HG03575 (cell line): ENCODE measurements at regions not wholly inside any gene's neighbourhood (a gene's known extent, or its start where the extent isn't known, plus 50 kb on each side); places are given as distances from the start of the nearest gene placed in this dataset.

Source experiments
- ATAC-seq: cut with Tn5 transposase; IDR thresholded peaks from one replicate; pipeline ENCODE4 v1.9.1; 2021; ENCODE audit not compliant: unreplicated experiment, insufficient number of reproducible peaks, low FRiP score; ENCODE audit errors: extremely low read depth

DNA sequence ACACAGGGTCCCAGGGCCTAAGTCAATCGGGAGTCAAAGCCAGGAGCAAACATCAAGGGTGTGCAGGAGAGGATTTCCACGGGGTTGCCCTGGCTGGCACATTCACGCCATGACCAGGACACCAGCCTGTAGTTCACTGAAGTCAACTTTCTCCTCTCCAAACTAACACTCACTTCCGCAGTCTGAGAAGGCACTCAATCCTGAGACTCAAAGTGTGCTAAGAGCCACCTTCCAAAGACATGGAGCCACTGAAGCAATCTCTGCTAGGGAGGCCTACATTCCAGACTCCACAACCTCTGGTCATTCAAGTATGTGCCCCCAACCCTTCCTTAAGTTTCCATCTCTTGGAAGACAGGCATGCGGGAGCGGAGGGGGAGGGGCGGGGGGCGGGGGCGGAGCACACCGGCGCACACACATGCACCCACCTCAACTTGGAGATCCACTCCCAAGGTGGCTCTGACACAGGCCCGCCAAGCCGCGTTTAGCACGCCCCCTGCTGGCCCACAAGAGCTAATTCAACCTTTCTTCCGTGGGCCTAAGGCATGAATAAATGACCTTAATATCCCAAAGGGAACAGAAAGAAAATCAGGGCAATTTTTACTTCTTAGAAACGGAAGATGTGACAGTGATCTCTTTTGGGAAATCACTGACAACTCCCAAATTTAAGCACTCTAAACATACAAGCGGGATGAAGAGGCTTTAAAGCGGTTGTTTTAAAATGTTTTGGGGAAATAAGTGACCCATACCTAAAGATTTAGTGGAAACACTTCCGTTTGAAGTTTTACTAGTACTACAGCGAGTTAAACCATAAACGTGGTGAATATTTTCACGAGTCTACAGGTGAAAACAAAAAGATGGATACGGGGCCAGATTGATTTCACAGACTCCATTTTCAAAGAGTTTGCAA, 162.5 kb upstream of the CHRNA7 start:
- no peak for ATAC-seq

DNA sequence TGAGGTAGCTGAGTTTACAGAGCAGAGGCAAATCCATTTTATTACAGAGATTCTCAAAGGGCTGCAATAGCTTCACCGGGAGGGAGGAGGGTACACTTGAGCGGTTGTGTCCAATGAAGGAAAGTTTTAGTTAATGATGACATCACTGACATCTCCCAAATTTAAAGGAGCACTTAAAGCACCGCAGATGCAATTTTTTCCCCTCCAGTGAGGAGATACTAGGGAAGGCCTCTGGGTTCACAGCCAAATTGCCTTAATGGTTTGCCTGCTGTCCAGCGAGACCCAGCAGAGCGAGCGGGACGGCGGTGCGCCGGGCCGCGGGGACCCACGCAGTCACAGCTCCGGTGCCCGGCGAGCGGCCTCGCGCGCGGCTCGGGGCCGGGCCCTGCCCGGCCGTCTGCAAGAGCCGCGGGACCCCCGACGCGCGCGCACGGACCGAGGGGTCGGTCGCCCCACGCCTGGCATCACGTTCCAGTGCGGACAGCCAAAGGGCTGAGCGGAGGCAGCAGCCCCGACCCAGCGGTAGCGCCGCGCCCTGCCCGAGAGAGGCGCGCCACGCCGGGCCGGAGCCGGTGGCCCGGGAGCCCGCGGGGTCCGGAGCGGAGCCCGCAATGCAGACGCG, 160.5 kb upstream of the CHRNA7 start:
- ATAC-seq: no peak

DNA sequence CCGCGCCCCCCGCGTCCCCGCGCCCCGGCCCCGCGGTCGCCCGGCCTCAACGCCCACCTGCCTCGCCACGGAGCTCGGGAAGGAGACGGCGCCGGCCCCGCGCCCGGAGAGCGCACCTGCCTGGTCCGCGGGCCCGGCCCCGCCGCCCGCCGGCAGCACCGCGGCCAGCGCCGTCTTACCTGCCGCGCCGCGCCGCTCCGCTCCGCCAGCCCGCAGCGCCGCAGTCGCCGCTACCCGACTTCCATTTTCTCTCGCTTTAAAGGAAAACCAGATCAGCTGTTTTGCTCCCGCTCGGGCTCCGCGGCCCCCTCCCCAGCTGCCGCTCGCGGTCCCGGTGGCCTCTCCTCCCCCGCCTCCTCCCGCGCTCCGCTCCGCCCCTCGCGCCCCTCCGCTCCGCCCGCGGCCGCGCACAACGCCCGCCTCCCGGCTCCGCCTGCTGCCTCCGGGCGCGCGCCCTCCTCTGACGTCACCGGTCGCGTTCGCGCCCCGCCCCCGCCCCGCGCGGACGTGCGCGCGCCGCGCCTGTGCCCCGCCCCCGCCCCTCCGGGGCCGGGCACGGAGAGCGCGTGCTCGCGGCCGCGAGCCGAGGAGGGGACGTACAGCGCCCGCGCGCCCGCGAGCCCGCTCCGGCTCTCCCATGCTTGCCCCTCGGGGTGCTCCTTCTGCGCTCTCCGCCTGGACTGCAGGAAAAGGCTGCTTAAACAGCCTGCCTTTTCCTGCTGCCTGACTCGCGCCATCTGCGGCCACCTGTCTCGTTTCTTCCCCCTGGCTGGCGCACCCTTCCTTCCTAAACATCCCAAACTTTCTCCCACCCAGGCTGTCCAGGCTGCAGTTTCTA, 159.8 kb upstream of the CHRNA7 start, which contains the start of gene OTUD7A:
Gene OTUD7A, minus strand, starts transcription at position 346 of the 838 bp plus-strand sequence.
- ATAC-seq: no peak

DNA sequence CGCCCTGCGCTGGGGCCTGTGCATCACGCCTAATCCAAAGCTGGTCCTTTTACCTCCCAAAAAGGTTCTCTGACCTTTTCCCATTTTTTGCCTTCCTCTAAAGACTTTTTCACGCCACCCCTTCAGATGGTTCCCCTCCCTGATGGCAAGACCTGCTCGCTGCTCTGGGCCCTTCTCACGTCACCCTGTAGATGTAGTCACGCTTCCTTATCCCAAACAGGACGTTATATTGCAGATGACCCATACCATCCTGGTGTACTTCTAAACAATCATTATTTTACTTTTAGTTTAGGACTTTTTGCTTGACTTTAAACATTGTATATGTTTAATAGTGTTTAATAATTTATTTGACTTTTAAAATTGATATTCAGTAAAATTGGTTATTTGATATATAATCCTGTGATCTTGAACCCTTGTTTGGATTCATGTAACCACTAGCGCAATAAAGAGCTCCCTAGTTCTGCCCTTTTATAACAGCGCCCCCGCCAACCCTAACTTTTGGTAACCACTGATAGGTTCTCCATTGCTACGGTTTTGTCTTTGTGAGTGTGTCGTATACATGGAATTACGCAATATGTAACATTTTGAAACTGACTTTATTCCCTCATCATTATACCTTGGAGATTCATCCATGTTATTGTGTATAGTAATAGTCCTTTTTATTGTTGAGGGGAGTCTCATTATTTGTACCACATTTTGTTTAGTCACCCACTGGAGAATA, 159.0 kb upstream of the CHRNA7 start:
- no peak for ATAC-seq

DNA sequence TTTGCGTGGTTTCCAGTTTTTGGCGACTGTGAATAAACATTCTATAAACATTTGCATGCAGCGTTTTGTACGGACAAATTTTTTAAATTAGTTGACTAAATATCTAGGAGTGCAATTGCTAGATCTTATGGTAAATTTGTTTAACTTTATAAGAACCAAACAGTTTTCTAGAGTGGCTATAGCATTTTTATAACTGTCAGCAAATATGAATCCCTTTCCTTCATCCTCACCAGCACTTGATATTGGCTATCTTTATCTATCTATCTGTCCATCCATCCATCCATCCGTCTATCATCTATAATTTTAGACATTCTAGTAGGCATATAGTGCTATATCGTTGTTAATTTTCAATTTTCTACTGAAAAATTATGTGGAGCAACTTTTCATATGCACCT, 158.4 kb upstream of the CHRNA7 start:
- no peak for ATAC-seq

DNA sequence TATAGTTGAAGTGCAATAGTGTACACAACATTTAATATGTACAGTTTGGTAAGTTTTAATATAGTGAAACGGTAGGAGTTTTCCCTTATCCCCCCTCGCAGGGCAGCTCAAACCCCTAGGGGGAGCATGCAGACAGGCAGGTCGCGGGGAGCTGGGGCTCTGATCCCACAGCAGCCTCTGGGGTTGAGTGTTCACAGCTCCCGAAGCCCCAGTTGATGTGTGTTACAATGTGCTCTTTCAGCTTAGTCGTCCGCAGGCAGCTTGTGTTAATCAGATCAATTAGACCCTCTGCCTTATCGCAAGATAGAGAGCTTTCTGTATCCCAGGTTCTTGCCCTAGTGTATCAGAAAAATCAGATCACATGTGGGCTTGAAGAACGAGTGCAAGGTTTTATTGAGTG, 143.1 kb upstream of the CHRNA7 start:
- no peak for ATAC-seq

DNA sequence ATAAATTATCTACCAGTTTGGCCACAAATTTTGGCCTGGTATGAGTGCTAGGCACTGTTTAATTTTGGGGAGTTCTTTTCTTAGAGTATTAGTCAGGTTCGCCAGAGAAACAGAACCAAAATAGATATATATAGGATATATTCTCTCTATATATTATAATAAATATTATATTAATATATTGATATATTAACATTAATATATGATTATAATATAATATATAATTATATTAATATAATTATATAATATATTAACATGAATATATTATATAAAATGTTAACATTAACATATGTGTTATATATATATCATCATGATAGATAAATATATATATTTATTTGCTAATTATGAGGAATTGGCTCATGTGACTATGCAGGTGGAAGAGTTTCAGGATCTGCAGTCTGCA, 137.8 kb upstream of the CHRNA7 start:
- no peak for ATAC-seq

DNA sequence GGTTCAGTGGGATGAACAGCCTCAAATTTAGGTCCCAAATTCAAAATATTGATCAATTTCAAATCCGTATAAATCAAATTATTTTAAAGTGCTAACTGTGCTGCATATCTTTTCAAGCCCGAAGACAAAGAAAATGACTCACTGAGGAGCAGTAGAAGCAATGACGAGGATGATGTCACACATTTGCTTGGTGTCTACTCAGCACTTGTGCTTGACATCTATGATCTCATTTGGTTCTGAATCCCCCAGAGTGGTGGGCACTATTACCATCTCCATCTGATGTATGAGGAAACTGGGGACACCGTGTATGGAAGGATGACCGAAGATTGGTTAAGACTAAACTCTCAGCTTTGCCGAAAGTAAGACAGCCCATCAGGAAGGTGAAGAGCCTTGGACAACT, 136.5 kb upstream of the CHRNA7 start:
- no peak for ATAC-seq

DNA sequence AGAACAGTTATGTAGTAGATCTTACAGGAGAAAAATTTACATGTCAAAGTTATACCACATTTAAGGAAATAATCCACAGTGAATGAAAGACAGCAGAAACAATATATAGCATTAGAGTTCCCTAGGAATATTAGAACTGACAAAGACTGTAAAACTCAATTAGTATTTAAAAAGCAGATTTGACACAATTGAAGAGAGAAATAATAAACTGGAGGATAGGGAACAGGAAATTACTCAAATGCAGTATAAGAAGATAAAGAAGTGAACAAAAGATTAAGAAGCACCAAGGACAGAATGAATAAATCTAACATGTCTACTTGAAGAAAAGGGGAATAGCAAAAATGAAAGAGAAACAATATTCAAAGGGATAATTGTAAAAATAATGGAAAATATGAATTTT, 132.6 kb upstream of the CHRNA7 start:
- no peak for ATAC-seq

DNA sequence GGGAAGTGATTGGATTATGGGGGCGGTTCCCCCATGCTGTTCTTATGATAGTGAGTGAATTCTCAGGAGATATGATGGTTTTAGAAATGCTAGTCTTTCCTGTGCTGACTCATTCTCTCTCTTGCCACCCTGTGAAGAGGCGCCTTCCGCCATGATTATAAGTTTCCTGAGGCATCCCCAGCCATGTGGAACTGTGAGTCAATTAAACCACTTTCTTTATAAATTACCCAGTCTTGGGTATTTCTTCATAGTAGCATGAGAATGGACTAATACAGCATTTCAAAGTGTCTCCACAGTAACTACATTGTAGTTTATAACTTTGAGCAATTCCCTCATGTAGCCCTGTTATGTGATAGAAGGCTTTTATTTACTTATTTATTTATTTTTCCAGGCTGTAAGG, 128.8 kb upstream of the CHRNA7 start:
- ATAC-seq: no peak

DNA sequence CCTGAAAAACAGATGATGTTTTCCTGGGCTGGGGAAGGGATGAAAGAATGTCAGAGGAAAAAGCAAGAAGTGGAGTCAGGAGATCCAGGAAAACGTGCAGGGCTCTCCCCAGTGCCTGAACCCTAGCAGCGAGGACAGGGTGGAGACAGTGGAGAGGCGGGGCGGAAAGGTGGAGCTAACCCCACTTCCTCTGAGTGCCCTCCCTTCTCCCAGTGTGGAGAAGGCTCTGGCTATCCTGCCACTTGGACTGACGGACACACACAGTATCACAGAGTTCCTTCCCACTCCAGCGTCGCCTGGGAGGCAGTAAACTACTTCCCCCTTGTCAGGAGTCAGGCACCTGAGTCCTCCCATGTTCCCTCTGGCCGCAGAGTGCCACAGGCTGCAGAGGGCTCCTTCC, 125.3 kb upstream of the CHRNA7 start:
- no peak for ATAC-seq

DNA sequence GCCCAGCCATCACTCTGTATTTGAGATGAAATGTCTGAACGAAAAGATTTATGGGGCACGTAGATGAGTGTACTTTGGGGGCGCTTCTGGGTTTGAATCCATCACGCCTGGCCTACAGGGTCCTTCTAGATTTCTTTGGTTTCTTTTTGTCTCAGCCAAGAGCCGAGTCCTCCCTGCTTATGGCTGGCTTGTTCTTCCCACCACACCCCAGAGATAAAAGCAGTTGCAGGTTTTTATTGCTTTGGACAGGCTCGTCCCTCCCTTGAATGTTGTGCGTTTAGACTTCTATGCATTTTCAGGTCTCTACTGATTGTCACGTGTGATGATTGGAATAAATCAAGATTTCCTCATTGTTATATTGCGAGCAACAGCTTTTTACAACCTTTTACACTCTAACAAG, 104.8 kb upstream of the CHRNA7 start:
- no peak for ATAC-seq

DNA sequence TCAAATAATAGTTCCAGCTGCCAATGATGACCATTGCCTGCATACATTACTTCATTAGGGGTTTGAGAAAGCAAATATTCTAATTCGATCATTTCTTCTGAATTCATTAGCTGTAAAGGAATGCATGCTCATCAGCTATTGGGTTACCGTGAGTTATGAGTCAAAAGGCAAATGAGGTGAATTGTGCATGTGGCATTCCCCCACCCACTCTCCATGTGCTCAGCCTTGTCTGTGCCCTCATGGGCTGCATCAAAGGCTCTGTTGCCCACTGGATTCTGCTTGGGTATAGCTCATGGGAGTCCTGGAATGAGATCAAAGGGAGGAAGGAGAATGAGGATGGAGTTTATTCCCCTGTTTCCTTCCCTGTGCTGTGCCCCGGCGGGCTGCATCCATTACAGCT, 99.3 kb upstream of the CHRNA7 start:
- no peak for ATAC-seq

DNA sequence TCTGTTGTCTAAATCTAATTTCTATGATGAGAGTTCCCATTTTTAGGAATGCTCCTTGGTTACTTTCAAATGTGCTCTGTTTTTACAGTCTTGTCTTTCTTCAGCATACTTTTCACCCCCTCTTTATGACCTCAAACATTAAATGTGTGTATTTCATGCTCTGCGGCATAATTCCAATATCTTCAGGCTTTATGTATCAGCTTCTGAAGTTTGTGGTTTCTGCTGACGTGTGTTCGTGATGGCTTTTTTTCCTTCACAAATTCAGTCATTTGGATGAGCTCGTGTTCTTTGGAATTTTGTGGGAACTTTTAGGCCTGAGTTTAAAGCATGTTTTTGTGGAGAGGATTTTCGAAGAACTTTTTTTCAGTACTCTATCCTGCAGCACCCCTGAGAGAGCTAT, 97.7 kb upstream of the CHRNA7 start:
- ATAC-seq: no peak

DNA sequence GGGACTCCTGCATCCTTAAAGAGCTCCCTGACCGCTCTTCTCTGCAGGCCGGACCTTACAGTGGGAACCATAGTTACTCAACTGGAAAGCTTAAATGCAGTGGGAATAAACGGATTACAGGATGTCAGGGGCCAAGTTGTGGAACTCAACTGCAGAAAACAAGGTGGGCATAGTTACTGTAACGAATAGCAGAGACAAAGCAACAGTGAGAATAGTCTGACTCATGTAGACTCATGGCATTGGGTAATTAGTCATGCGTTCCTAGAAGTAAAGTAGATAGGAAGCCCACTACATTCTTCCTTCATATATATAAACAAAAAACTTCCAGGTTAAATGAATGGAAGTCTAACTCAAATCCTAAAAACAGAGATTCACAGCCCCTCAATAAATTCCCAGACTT, 95.5 kb upstream of the CHRNA7 start:
- ATAC-seq: no peak

DNA sequence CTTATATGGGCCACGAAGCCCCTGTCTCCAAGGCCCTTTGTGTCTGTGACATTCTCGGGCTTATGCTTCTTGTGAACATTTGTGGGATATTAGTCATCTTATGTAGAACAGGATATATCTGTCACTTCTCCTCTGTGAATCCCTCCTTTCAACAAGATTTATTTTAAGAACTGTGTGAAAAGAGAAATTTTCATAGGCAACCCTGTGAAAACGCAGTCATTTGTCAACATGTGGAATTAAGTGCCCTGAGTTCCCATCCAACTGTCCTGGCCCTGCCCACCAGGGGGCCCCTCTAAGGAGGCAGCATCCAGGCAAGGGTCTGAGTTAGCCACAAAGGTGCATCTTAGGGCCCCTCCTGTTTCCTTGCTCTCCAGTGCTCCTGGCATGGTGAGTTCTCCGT, 76.8 kb upstream of the CHRNA7 start:
- no peak for ATAC-seq

DNA sequence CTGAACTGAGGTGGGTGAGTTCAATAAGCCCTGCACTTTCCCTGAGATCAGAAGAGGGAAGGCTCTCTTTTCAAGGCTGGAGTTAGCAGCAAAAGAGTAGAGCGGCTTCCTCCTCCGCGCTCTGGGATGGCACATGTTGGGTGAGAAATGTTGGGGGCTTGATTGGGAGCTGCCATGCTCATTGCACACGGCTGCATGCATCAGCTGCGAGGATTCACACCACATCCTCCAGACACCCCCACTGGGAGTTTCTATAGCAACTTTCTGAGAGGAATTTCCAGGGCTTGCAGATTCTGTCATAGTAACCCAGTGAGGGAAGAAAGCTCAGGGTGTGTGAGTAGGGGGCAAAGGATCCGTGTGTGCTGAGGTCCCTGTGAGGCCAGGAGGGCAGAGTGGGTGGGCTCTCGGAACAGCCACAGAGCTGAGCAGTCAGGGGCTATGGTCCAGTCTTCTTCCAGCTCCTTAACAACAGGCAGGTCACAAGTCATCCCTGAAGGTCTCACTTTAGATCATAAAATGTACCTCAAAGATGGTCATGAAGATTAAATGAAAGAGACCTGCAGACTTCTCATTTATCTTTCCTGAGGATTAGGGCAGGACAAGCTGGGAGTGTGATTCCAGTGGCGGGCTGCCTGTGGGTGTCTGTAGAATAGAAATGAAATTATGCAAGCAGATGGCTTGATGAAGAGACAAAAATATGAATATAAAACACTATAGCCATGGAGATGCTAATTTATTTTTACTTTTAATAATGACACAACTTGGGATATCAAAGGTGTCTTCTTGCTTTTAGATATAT, 75.7 kb upstream of the CHRNA7 start:
- no peak for ATAC-seq

DNA sequence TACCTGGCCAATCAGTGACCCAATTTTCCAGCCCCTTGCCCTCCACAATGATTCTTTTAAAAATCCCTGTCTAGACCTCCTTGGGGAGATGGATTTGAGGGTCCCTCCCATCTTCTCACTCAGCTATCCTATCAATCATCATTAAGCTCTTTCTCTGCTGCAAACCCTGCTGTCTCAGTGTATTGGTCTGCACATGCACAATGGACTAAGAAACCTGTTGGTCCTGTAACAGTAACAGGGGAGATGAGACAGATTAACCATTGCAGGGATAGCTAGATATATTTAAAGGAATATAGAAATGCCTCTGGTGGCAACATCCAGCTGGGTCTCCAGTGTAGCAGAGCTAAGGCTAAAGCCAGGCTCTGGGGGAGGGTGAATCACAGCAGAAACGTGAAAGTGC, 74.6 kb upstream of the CHRNA7 start:
- ATAC-seq: no peak
